ENCODE measurements at regions not wholly inside any gene's neighbourhood (a gene's known extent, or its start where the extent isn't known, plus 50 kb on each side); places are given as distances from the start of the nearest gene placed in this dataset.
A peak's percentile ranks its signal among the peaks of the same experiment; 100 is the strongest.

DNA sequence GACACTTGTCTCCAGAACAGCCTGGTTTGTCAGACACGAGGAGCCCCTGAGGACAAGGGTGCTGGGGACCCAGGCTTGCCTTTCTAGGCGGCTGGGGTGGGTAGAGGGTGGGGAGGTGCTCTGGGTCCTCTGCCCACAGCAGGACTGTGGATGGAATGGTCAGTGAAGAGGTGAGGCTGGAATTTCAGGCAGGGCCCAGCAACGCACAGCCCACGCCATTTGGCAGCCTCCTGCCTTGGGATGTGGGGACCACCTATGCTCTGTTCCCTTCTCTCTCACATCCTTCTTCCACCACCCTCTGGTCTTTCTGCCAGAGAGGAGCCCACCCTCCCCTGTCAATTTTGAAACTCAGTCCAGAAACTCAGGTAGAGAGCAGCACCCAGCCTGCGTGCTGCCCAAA lies 103.2 kb downstream of the CXCL12 start:
- H3K4me1 ChIP-seq = peaks cover 0 to 22% (median 0%) of the 10 kb centered on the region in 4 donors
- no peak overlapping the region for H3K27ac ChIP-seq
- H3K27me3 ChIP-seq = no peaks in the 10 kb centered on the region
- TF ChIP-seq POLR2A (IDR thresholded peaks at IDR 0.05) (no peak), EP300 (IDR thresholded peaks at IDR 0.05) (no peak)
- TF ChIP-seq, protein P1, sequence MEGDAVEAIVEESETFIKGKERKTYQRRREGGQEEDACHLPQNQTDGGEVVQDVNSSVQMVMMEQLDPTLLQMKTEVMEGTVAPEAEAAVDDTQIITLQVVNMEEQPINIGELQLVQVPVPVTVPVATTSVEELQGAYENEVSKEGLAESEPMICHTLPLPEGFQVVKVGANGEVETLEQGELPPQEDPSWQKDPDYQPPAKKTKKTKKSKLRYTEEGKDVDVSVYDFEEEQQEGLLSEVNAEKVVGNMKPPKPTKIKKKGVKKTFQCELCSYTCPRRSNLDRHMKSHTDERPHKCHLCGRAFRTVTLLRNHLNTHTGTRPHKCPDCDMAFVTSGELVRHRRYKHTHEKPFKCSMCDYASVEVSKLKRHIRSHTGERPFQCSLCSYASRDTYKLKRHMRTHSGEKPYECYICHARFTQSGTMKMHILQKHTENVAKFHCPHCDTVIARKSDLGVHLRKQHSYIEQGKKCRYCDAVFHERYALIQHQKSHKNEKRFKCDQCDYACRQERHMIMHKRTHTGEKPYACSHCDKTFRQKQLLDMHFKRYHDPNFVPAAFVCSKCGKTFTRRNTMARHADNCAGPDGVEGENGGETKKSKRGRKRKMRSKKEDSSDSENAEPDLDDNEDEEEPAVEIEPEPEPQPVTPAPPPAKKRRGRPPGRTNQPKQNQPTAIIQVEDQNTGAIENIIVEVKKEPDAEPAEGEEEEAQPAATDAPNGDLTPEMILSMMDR (IDR thresholded peaks at IDR 0.05) = no peak
- WGBS, 2 donors = 86 to 91% methylated on average over 5 of the region's 5 CpGs
- no peak overlapping the region for H3K4me3 ChIP-seq
- no peaks in the 10 kb centered on the region for H3K36me3 ChIP-seq
- peaks cover 0 to 3% (median 0%) of the 10 kb centered on the region in 4 donors for H3K9me3 ChIP-seq
- DNase-seq (ENCODE audit: low spot score in 2 of 2) = no peak

GRCh38 chr10:44281089-44281613 lies 103.7 kb downstream of the CXCL12 start:
- Histone ChIP-seq H3K27ac (peak overlapping the region in 1 of 4 donors; percentile 60), H3K9me3 (peaks cover 0 to 7% (median 0%) of the 10 kb centered on the region in 4 donors), H3K4me3 (no peak overlapping the region), H3K4me1 (peaks cover 0 to 22% (median 0%) of the 10 kb centered on the region in 4 donors), H3K27me3 (no peaks in the 10 kb centered on the region), H3K36me3 (no peaks in the 10 kb centered on the region)
- peak; percentile 45 to 58 for DNase-seq (ENCODE audit: low spot score in 2 of 2)
- 77 to 87% methylated on average over 12 of the region's 12 CpGs for WGBS, 2 donors
- TF ChIP-seq POLR2A (IDR thresholded peaks at IDR 0.05) (no peak), EP300 (IDR thresholded peaks at IDR 0.05) (no peak)
- TF ChIP-seq, protein P1 (IDR thresholded peaks at IDR 0.05) = no peak

DNA sequence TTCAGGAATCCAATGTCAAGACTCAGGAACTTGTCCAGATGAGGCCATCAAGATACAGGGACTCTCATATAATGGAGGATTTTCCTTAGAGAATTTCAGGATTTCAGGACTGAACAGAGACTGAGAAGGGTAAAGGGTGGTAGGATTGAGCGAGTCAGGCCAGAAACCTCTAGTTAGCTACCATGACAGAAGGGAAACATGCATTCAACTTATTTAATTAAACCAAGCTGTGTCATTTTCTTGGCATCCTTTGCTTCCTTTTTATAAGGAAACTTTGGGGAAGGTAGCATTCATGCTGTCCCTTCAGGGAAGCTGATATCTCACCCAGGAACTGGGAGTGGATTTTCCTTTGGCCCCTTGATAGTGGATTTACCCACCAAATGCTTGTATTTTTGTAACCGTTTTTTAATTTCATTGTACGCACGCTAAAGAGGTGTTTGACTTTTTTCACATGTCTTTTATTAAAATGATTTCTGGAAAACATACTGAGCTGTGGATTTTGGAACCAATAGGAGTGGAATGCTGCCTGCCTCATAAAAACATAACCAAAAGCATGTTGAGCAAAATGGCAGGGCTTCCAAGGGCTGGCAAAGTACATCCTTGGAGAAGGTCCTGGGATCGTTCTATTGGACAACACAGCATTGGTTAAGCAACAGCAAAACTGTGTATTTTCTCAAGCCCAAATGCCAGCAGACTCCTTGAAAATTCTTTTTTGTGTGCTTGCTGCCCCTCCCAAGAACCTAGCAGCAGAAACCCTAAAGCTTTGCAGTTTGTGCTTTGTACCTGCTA lies 104.5 kb downstream of the CXCL12 start:
- Histone ChIP-seq H3K4me3 (no peak overlapping the region), H3K4me1 (peaks cover 0 to 22% (median 0%) of the 10 kb centered on the region in 4 donors), H3K27ac (peak overlapping the region in 1 of 4 donors; percentile 60), H3K9me3 (peaks cover 0 to 7% (median 0%) of the 10 kb centered on the region in 4 donors), H3K36me3 (no peaks in the 10 kb centered on the region), H3K27me3 (no peaks in the 10 kb centered on the region)
- TF ChIP-seq EP300 (IDR thresholded peaks at IDR 0.05) = peak in 1 of 2 donors; percentile 53
- TF ChIP-seq, protein P1 (IDR thresholded peaks at IDR 0.05) = no peak
- WGBS, 2 donors = 62 to 75% methylated on average over 5 of the region's 5 CpGs
- peak in 1 of 2 donors; percentile 51 for DNase-seq (ENCODE audit: low spot score in 2 of 2)

GRCh38 chr10:44279426-44280126 lies 105.3 kb downstream of the CXCL12 start:
- TF ChIP-seq EP300 (IDR thresholded peaks at IDR 0.05) (no peak), POLR2A (IDR thresholded peaks at IDR 0.05) (no peak)
- TF ChIP-seq, protein P1 (IDR thresholded peaks at IDR 0.05) = no peak
- peaks cover 0 to 7% (median 0%) of the 10 kb centered on the region in 4 donors for H3K9me3 ChIP-seq
- H3K4me3 ChIP-seq = no peak overlapping the region
- no peaks in the 10 kb centered on the region for H3K27me3 ChIP-seq
- H3K36me3 ChIP-seq = no peaks in the 10 kb centered on the region
- no peak for DNase-seq (ENCODE audit: low spot score in 2 of 2)
- peaks cover 0 to 22% (median 0%) of the 10 kb centered on the region in 4 donors for H3K4me1 ChIP-seq
- WGBS, 2 donors = 88% methylated on average over 7 of the region's 7 CpGs
- no peak overlapping the region for H3K27ac ChIP-seq

Data from tibial nerve (tissue), 4 donors.